ES-I3 (cell line): ENCODE measurements at regions not wholly inside any gene's neighbourhood (a gene's known extent, or its start where the extent isn't known, plus 50 kb on each side); places are given as distances from the start of the nearest gene placed in this dataset.

Experiments
- H3K36me3 ChIP-seq: 2 replicates; pipeline ENCODE4 v1.6.1; 2013; ENCODE audit warnings: mild to moderate bottlenecking, low read length, control low read depth, moderate library complexity; ENCODE audit not compliant: insufficient read depth
- H3K4me1 ChIP-seq: 2 replicates; pipeline ENCODE4 v1.6.1; 2013; ENCODE audit warnings: mild to moderate bottlenecking, control low read depth, low read length; ENCODE audit not compliant: insufficient read depth
- H3K9ac ChIP-seq: 2 replicates; pipeline ENCODE4 v1.6.1; 2013; ENCODE audit warnings: low read depth, mild to moderate bottlenecking, low read length, moderate library complexity
- H3K9me3 ChIP-seq: 2 replicates; pipeline ENCODE4 v1.6.1; 2013; ENCODE audit warnings: mild to moderate bottlenecking, low read length, moderate library complexity; ENCODE audit not compliant: control insufficient read depth, insufficient read depth

DNA sequence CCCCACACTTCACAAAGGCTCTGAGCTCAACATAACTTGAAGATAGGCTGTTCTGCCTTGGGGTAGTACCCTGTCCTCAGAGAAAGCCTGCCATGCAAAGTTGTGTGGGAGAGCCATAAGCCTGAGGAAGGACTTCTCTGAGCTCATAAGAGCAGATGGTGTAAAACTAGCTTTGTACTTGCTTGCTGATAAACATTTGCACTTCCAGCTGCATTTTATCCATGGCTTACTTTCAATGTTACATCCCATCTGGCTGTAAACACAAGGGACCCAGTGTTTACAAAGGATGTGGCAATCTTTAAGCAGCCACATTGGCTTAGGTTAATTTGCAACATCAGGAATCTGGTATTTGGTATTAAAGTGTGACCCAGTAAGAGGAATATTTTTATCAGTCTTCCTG, 258.1 kb downstream of the IPO8 start:
- no peaks in the 10 kb centered on the region for H3K36me3 ChIP-seq

DNA sequence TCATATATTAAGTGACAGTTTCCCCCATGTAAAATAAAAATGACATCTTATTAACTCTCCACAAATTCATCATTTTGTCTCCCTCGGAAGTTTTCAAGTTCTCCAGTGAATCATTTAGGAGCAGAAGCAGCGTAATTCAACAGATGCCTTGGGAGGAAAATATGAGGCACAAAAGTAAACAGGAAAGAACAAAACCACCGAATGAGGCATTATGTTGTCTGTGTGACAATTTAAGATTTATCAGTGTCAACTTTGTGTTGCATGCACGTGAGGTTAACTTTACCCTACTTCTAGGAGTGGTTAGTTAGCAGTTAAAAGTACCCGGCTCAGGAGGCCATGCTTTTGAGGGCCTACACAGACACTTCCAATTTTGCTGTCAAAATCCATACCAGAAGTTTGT, 258.6 kb downstream of the IPO8 start:
- Histone ChIP-seq H3K9ac (no peak overlapping the region), H3K9me3 (no peaks in the 10 kb centered on the region; the same call in 1 of the 2 replicates), H3K36me3 (no peaks in the 10 kb centered on the region), H3K4me1 (no peaks in the 10 kb centered on the region)

More for the DNA sequence above, 258.1 kb downstream of the IPO8 start:
- H3K9ac ChIP-seq: no peak overlapping the region
- H3K9me3 ChIP-seq: no peaks in the 10 kb centered on the region; the same call in 1 of the 2 replicates
- no peaks in the 10 kb centered on the region for H3K4me1 ChIP-seq

GRCh38 chr12:30428098-30428497, 267.6 kb downstream of the IPO8 start:
- Histone ChIP-seq H3K9ac (no peak overlapping the region), H3K9me3 (peaks cover 10% of the 10 kb centered on the region), H3K36me3 (no peaks in the 10 kb centered on the region), H3K4me1 (no peaks in the 10 kb centered on the region)

GRCh38 chr12:30427555-30427954, 268.1 kb downstream of the IPO8 start:
- H3K9ac ChIP-seq: no peak overlapping the region
- H3K9me3 ChIP-seq: peaks cover 13% of the 10 kb centered on the region

GRCh38 chr12:30425445-30425844, 270.2 kb downstream of the IPO8 start:
- Histone ChIP-seq H3K9me3 (peaks cover 13% of the 10 kb centered on the region), H3K36me3 (no peaks in the 10 kb centered on the region), H3K4me1 (no peaks in the 10 kb centered on the region), H3K9ac (no peak overlapping the region)

More at GRCh38 chr12:30427555-30427954, 268.1 kb downstream of the IPO8 start:
- H3K4me1 ChIP-seq: no peaks in the 10 kb centered on the region
- H3K36me3 ChIP-seq: no peaks in the 10 kb centered on the region

GRCh38 chr12:30423330-30423729, 272.3 kb downstream of the IPO8 start:
- Histone ChIP-seq H3K9me3 (peaks cover 13% of the 10 kb centered on the region), H3K4me1 (no peaks in the 10 kb centered on the region)

GRCh38 chr12:30422844-30423243, 272.8 kb downstream of the IPO8 start:
- Histone ChIP-seq H3K36me3 (no peaks in the 10 kb centered on the region), H3K9me3 (peaks cover 13% of the 10 kb centered on the region), H3K4me1 (no peaks in the 10 kb centered on the region), H3K9ac (no peak overlapping the region)

More at GRCh38 chr12:30423330-30423729, 272.3 kb downstream of the IPO8 start:
- Histone ChIP-seq H3K36me3 (no peaks in the 10 kb centered on the region), H3K9ac (no peak overlapping the region)

GRCh38 chr12:30420561-30420960, 275.1 kb downstream of the IPO8 start:
- Histone ChIP-seq H3K36me3 (no peaks in the 10 kb centered on the region), H3K4me1 (no peaks in the 10 kb centered on the region), H3K9ac (no peak overlapping the region), H3K9me3 (peaks cover 9% of the 10 kb centered on the region; the same call in 1 of the 2 replicates)

- H3K9me3 ChIP-seq: 0 out of 2 replicates have a peak, but pooled peaks cover under 1% of the 10 kb centered on the region
- no peaks in the 10 kb centered on the region for H3K4me1 ChIP-seq
- H3K36me3 ChIP-seq: no peaks in the 10 kb centered on the region
- H3K9ac ChIP-seq: no peak overlapping the region
Measured at GRCh38 chr12:30417697-30418231, 277.9 kb downstream of the IPO8 start.

DNA sequence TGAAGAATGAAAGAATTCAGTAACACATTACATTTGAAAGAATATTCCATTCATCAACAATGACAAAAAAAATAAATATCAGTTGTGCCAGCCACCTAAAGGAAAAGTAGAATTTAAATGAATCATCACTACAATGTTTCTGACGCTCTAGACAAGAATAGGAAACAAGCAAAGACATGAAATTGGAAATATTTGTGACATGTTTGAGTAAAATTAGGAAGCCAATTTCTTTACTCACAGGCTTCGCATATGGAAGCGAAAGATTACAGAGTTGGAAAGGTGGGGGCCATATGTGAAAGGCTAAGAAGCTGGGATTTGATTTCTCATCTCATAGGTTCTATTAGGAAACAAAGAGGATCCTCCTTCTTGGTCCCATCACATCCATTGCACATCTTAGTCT, 279.0 kb downstream of the IPO8 start:
- Histone ChIP-seq H3K9me3 (no peaks in the 10 kb centered on the region), H3K9ac (no peak overlapping the region), H3K36me3 (no peaks in the 10 kb centered on the region), H3K4me1 (no peaks in the 10 kb centered on the region)

DNA sequence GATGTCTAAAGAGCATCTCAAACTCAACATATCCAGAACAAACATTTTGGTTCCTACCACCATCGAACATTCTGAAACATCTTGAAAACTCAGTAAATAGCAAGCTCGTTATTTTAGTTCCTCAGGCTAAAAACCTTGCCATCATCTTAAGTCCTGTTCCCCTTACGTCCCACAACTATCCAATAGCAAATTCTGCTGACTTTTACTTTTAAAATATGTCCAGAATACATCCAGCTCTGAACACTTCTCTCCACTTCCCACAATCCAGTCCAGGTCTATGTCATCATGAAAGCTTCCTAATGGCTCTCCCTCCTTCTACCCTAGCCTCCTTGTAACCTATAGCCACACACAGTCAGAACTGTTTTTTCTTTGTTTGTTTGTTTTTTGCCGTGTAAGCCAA, 279.9 kb downstream of the IPO8 start:
- H3K9me3 ChIP-seq: no peaks in the 10 kb centered on the region
- H3K4me1 ChIP-seq: no peaks in the 10 kb centered on the region
- H3K36me3 ChIP-seq: no peaks in the 10 kb centered on the region
- no peak overlapping the region for H3K9ac ChIP-seq

DNA sequence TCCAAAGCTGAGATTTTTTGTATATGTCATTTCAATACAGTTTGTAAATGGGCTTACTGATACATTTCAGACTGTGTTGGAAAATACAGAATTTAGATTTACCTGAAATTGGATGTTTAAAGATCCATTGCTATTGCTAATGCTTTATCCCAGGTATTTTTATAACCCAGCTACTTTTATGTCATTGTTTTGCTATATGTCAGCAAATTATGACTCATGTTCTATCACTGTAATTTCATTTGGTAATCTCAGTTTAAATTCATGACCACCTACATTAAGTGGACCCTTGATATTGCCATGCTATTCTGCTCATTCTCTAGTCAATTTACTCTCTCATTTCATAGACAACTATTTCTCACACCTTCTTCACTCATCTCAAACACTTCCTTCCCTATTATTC, 281.2 kb downstream of the IPO8 start:
- Histone ChIP-seq H3K9ac (no peak overlapping the region), H3K4me1 (no peaks in the 10 kb centered on the region), H3K9me3 (no peaks in the 10 kb centered on the region), H3K36me3 (no peaks in the 10 kb centered on the region)

DNA sequence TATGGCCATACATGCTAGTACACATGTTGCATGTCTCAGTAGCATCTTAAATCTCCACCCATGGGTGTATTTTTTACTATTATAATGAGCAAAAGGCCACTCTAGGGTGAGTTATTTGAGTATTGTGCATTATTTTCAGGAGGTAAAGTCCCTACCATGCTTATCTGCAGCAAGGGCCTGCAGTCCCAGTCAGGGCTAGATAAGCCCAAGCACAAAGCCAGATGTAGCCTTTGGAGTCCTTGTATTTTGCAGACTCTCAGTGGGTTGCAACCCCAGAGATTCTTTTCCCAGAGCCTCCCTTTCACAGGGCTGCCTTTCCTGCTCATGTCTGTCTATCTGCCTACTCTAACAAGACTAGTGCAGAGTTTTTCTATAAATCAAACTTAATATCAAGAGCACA, 295.3 kb downstream of the IPO8 start:
- Histone ChIP-seq H3K9me3 (peaks cover 23% of the 10 kb centered on the region), H3K4me1 (no peaks in the 10 kb centered on the region), H3K36me3 (no peaks in the 10 kb centered on the region)

DNA sequence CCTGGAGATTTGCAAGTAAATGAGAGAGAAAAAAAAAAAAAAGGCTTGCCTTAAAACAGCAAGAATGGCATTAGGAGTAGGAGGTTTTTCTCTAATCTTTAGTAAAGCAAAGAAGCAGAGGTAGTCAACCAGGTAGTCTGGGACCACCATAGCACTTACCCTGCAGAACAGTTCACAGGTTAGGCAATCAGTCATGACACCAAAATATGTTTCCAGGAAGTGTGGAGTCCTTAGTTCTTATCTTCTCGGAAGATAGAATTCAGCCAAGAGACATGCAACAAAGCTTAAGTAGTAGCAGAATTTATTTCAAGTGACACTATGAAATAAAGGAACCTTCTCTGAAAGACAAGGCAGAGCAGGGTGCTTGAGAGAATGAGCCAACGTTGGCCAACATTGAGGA, 295.8 kb downstream of the IPO8 start:
- no peak overlapping the region for H3K9ac ChIP-seq
- peaks cover 24% of the 10 kb centered on the region for H3K9me3 ChIP-seq
- H3K36me3 ChIP-seq: no peaks in the 10 kb centered on the region
- no peaks in the 10 kb centered on the region for H3K4me1 ChIP-seq

More for the DNA sequence above, 295.3 kb downstream of the IPO8 start:
- H3K9ac ChIP-seq: no peak overlapping the region

DNA sequence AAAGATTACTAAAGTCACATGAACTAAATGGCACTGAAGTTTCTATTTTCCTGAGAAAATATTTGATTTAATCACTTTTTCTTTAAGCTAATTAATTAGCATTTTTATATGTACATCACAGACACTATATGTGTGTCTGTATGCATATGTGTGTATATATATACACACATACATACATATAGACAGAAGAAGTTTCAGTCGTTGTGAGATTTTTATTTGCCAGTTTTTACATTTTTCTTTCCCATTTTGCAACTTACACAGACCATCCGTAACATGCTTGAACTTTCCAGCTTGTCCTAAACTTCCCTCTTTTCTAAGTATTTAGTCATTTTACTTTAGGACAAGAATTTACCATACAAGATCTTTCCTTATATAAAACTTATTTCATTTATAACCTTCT, 299.1 kb downstream of the IPO8 start:
- H3K9me3 ChIP-seq: peaks cover 35% of the 10 kb centered on the region
- no peaks in the 10 kb centered on the region for H3K36me3 ChIP-seq
- H3K4me1 ChIP-seq: no peaks in the 10 kb centered on the region
- no peak overlapping the region for H3K9ac ChIP-seq

GRCh38 chr12:30395190-30395589, 300.5 kb downstream of the IPO8 start:
- Histone ChIP-seq H3K36me3 (no peaks in the 10 kb centered on the region), H3K4me1 (no peaks in the 10 kb centered on the region), H3K9ac (no peak overlapping the region), H3K9me3 (peaks cover 32% of the 10 kb centered on the region)
